ENCODE measurements at regions not wholly inside any gene's neighbourhood (a gene's known extent, or its start where the extent isn't known, plus 50 kb on each side); places are given as distances from the start of the nearest gene placed in this dataset.

DNA sequence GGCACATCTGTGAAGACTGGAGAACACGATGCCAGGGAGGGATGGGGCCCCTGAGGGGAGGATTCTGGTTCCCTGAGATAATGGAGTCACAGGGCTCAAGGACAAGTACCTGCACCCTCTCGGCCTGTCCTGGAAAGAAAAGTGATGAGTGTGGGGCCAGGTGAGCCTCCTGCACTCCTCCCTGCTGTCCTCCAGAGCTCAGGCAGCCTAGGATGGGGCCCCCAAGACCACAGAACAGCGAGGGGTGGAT, 101.3 kb upstream of the TNRC6C start:
- Histone ChIP-seq H3K27ac (ENCODE audit: low read length) (no peak overlapping the region), H3K36me3 (ENCODE audit: control insufficient read depth in 2 of 2, extremely low read depth in 1 of 2, insufficient read depth in 1 of 2, low read length in 1 of 2) (no peaks in the 10 kb centered on the region), H3K4me3 (ENCODE audit: control insufficient read depth in 1 of 2, extremely low read depth in 1 of 2, low read length in 1 of 2) (no peak overlapping the region), H3K27me3 (replicated peaks in 1 of 2; ENCODE audit: control insufficient read depth in 2 of 2, extremely low read depth in 1 of 2, insufficient read depth in 2 of 2, low read length in 1 of 2) (peaks cover 0 to 8% of the 10 kb centered on the region in 2 experiments), H3K4me1 (ENCODE audit: control insufficient read depth in 1 of 2, extremely low read depth in 1 of 2, insufficient read depth in 2 of 2, low read length in 2 of 2) (peaks cover 0 to 25% of the 10 kb centered on the region in 2 experiments), H3K9me3 (no peaks in the 10 kb centered on the region)
- ATAC-seq (replicated peaks in 1 of 4) (peak in 1 of 4 experiments; percentile 14), DNase-seq (no peak)
- Mint-ChIP-seq H3K9me3 (peaks cover 0 to 15% (median 0%) of the 10 kb centered on the region in 3 donors), H3K27me3 (no peaks in the 10 kb centered on the region), H3K36me3 (no peaks in the 10 kb centered on the region), H3K27ac (peak overlapping the region in 1 of 2 donors; percentile 62), H3K4me3 (no peak overlapping the region), H3K4me1 (peaks cover 27 to 36% (median 34%) of the 10 kb centered on the region in 3 donors)
- ChIA-PET POLR2A (interaction anchor here in 1 of 2 donors (0.6 kb wide), 1 partner anchor 13 kb away, joined by 8 read pairs; no protein-coding TSS in a partner anchor), CTCF (no interaction called here)
- WGBS (ENCODE audit: insufficient coverage): 60% methylated on average over 1 of the region's 3 CpGs

DNA sequence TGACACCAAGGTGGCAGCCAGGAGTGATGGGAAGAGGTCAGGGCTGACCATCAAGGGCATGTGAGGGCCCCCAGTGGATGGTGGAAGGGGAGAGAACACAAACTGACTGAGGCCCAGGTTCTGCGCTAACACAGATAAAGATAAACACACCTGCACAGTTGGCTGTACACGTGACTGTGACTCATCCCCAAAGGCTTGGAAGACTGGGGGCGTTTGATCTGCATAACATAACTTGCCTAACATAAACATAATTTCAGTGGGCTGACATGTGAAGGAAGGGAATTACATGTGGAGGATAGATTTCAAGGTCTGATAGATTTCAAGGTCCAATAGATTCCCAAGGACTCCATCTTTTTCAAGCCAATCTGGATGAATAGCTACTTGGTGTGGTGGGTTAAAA, 100.9 kb upstream of the TNRC6C start:
- no peak overlapping the region for H3K27ac ChIP-seq (ENCODE audit: low read length)
- no CpG with 5 or more reads among the region's 3 CpGs for WGBS (ENCODE audit: insufficient coverage)
- no peak overlapping the region for H3K4me3 Mint-ChIP-seq
- H3K4me3 ChIP-seq (ENCODE audit: control insufficient read depth in 1 of 2, extremely low read depth in 1 of 2, low read length in 1 of 2): no peak overlapping the region
- no peaks in the 10 kb centered on the region for H3K36me3 Mint-ChIP-seq
- H3K9me3 ChIP-seq: no peaks in the 10 kb centered on the region
- ChIA-PET POLR2A (interaction anchor here in 1 of 2 donors (0.6 kb wide), 1 partner anchor 14 kb away, joined by 8 read pairs; no protein-coding TSS in a partner anchor), CTCF (no interaction called here)
- peaks cover 0 to 8% of the 10 kb centered on the region in 2 experiments for H3K27me3 ChIP-seq (replicated peaks in 1 of 2; ENCODE audit: control insufficient read depth in 2 of 2, extremely low read depth in 1 of 2, insufficient read depth in 2 of 2, low read length in 1 of 2)
- peaks cover 27 to 37% (median 36%) of the 10 kb centered on the region in 3 donors for H3K4me1 Mint-ChIP-seq
- H3K27ac Mint-ChIP-seq: peak overlapping the region in 1 of 2 donors; percentile 62
- no peaks in the 10 kb centered on the region for H3K27me3 Mint-ChIP-seq
- DNase-seq: peak in 1 of 35 experiments; percentile 44
- ATAC-seq (replicated peaks in 1 of 4): peak in 3 of 4 experiments; percentile 72 to 82 (median 77)
- peaks cover 0 to 25% of the 10 kb centered on the region in 2 experiments for H3K4me1 ChIP-seq (ENCODE audit: control insufficient read depth in 1 of 2, extremely low read depth in 1 of 2, insufficient read depth in 2 of 2, low read length in 2 of 2)
- H3K36me3 ChIP-seq (ENCODE audit: control insufficient read depth in 2 of 2, extremely low read depth in 1 of 2, insufficient read depth in 1 of 2, low read length in 1 of 2): no peaks in the 10 kb centered on the region
- H3K9me3 Mint-ChIP-seq: peaks cover 0 to 15% (median 0%) of the 10 kb centered on the region in 3 donors

DNA sequence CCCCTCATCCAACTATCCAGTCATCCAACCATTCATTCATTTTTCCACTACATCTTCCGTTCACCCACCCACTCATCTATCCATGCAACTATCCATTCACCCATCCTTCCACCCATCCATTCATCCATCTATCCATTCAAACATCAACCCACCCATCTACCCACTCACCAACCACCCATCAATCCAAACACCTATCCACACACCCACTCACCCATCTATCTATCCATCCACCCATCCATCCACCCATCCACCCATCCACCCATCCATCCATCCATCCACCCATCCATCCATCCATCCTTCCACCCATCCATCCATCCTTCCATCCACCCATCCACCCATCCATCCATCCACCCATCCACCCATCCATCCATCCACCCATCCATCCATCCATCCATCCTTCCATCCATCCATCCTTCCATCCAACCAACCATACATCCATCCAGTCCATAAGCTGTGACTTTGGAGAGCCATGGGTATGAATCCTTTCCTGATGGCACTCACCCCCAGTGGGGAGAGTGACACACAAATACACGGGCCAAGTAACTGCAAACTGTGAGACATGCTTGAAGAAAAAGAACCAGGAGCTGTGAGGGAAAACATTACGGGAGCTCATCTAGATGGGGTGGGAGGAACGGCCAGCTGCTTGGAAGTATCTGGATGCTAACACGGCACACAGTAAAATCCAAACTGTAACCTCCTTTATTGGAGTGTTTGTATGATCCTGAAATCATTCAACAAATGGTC, 100.0 kb upstream of the TNRC6C start:
- Mint-ChIP-seq H3K27ac (no peak overlapping the region), H3K27me3 (no peaks in the 10 kb centered on the region), H3K36me3 (no peaks in the 10 kb centered on the region), H3K4me3 (no peak overlapping the region), H3K4me1 (peaks cover 30 to 41% (median 39%) of the 10 kb centered on the region in 3 donors), H3K9me3 (peaks cover 0 to 15% (median 0%) of the 10 kb centered on the region in 3 donors)
- DNase-seq: no peak
- ChIA-PET POLR2A (no interaction called here), CTCF (interaction anchor here in 1 of 2 donors (0.7 kb wide), 1 partner anchor 59 kb away, joined by 4 read pairs; no protein-coding TSS in a partner anchor)
- Histone ChIP-seq H3K36me3 (ENCODE audit: control insufficient read depth in 2 of 2, extremely low read depth in 1 of 2, insufficient read depth in 1 of 2, low read length in 1 of 2) (no peaks in the 10 kb centered on the region), H3K27me3 (replicated peaks in 1 of 2; ENCODE audit: control insufficient read depth in 2 of 2, extremely low read depth in 1 of 2, insufficient read depth in 2 of 2, low read length in 1 of 2) (peaks cover 0 to 2% of the 10 kb centered on the region in 2 experiments), H3K9me3 (no peaks in the 10 kb centered on the region), H3K27ac (ENCODE audit: low read length) (no peak overlapping the region), H3K4me3 (ENCODE audit: control insufficient read depth in 1 of 2, extremely low read depth in 1 of 2, low read length in 1 of 2) (no peak overlapping the region), H3K4me1 (ENCODE audit: control insufficient read depth in 1 of 2, extremely low read depth in 1 of 2, insufficient read depth in 2 of 2, low read length in 2 of 2) (peaks cover 0 to 29% of the 10 kb centered on the region in 2 experiments)
- ATAC-seq (replicated peaks in 1 of 4): no peak
- 100% methylated on average over 1 of the region's 5 CpGs for WGBS (ENCODE audit: insufficient coverage)

DNA sequence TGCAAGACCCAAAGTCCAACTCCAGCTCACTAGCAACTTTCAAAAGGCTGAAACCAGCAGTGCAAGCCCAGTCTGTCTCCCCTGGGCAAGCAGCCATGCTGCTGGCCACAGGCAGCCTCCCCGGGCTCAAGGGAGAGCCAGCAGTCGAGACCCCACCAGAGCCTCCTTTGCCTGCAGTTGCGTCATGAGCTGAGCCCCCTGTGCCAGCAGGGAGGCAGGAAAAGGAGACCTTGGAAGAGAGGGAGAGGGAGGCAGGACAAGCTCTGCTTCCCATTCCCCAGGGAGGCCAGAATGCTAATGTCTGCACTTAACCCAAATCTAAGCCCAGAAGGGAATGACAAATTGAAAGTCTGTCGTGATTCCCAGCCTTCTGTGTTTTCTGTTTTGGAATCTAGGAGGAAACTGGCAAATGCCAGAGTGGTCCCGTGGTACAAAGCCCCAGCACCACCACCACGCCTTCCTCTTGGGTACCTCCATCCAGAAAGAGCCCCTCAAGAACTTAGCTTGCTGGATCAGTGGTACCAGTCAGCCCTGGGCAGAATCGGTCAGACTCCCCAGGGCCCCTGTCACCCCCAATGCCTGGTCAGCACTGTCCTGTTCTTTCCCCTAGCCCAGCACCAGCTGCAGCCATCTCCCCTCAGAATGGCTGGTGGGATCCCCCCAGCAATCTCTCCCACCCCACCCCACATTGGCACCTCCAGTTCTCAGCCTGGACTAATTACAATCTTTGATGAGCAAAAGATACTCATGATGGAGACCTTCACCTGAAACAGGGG, 99.3 kb upstream of the TNRC6C start:
- Histone ChIP-seq H3K27me3 (replicated peaks in 1 of 2; ENCODE audit: control insufficient read depth in 2 of 2, extremely low read depth in 1 of 2, insufficient read depth in 2 of 2, low read length in 1 of 2) (no peaks in the 10 kb centered on the region), H3K4me1 (ENCODE audit: control insufficient read depth in 1 of 2, extremely low read depth in 1 of 2, insufficient read depth in 2 of 2, low read length in 2 of 2) (peaks cover 2 to 34% of the 10 kb centered on the region in 2 experiments), H3K27ac (ENCODE audit: low read length) (no peak overlapping the region), H3K36me3 (ENCODE audit: control insufficient read depth in 2 of 2, extremely low read depth in 1 of 2, insufficient read depth in 1 of 2, low read length in 1 of 2) (no peaks in the 10 kb centered on the region), H3K9me3 (no peaks in the 10 kb centered on the region), H3K4me3 (ENCODE audit: control insufficient read depth in 1 of 2, extremely low read depth in 1 of 2, low read length in 1 of 2) (no peak overlapping the region)
- no peak for DNase-seq
- Mint-ChIP-seq H3K4me1 (peaks cover 35 to 46% (median 42%) of the 10 kb centered on the region in 3 donors), H3K4me3 (no peak overlapping the region), H3K27ac (no peak overlapping the region), H3K36me3 (no peaks in the 10 kb centered on the region), H3K27me3 (no peaks in the 10 kb centered on the region), H3K9me3 (peaks cover 0 to 15% (median 0%) of the 10 kb centered on the region in 3 donors)
- ChIA-PET CTCF (interaction anchor here in 1 of 2 donors (0.7 kb wide), 1 partner anchor 58 kb away, joined by 4 read pairs; no protein-coding TSS in a partner anchor), POLR2A (no interaction called here)
- 83% methylated on average over 4 of the region's 7 CpGs for WGBS (ENCODE audit: insufficient coverage)
- ATAC-seq (replicated peaks in 1 of 4): no peak

DNA sequence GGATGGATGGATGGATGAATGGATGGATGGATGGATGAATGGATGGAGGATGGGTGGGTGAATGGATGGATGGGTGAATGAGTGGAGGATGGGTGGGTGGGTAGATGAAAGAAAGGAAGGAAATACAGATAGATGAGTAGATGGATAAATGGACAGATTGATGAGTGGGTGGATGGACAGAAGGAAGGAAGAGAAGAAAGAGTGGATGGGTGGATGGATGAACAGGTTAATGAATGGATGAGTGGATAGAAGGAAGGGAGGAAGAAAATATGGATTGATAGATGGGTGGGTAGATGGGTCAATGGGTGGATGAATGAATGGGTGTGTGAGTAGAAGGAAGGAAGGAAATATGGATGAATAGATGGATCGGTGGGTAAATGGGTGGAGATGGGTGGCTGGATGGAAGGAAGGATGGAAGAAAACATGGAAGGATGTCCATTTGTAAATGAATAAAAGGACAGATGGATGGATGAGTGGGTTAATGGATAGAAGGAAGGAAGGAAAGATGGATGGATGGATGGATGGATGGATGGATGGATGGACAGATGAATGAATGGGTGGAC, 97.3 kb upstream of the TNRC6C start:
- H3K27ac Mint-ChIP-seq: no peak overlapping the region
- WGBS (ENCODE audit: insufficient coverage): 100% methylated on average over 1 of the region's 1 CpG
- CTCF ChIA-PET: no interaction called here

DNA sequence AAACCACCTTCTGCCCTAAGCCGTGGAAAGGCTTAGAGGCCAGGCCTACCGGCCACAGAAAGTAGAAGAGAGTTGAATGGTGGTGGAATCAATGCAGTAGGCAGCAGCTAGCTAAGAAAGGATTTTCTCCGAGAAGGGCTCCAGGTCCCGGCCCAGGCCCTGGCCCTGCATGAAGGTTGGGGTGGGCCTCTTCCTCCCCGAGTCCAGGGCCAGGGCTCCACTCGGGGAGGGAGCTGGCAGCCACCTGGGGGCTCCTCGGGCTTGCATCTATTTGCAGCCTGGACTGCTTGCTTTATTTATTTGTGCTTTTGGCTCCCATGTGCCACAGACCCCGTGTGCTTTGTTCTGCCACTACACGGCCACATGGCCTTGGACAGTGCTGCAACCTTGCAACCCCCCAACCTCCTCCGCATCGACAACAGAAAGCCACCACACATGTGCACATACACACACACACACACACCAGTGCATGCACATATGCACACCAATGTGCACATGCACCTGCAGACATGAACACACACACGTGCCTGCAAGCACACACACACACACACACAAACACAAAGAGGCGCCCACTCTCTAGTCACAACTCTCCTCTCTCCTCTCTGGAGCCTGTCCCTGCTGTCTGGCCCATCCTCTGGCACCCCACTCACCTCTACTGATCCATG, 96.4 kb upstream of the TNRC6C start:
- Histone ChIP-seq H3K27me3 (replicated peaks in 1 of 2; ENCODE audit: control insufficient read depth in 2 of 2, extremely low read depth in 1 of 2, insufficient read depth in 2 of 2, low read length in 1 of 2) (no peaks in the 10 kb centered on the region), H3K27ac (ENCODE audit: low read length) (no peak overlapping the region), H3K9me3 (no peaks in the 10 kb centered on the region), H3K4me3 (ENCODE audit: control insufficient read depth in 1 of 2, extremely low read depth in 1 of 2, low read length in 1 of 2) (no peak overlapping the region), H3K36me3 (ENCODE audit: control insufficient read depth in 2 of 2, extremely low read depth in 1 of 2, insufficient read depth in 1 of 2, low read length in 1 of 2) (no peaks in the 10 kb centered on the region), H3K4me1 (ENCODE audit: control insufficient read depth in 1 of 2, extremely low read depth in 1 of 2, insufficient read depth in 2 of 2, low read length in 2 of 2) (peaks cover 6 to 28% of the 10 kb centered on the region in 2 experiments)
- CTCF ChIA-PET: no interaction called here
- H3K9me3 Mint-ChIP-seq: peaks cover 0 to 15% (median 0%) of the 10 kb centered on the region in 3 donors
- no peak overlapping the region for H3K4me3 Mint-ChIP-seq
- POLR2A ChIA-PET: no interaction called here
- peaks cover 26 to 37% (median 30%) of the 10 kb centered on the region in 3 donors for H3K4me1 Mint-ChIP-seq
- WGBS (ENCODE audit: insufficient coverage): 96% methylated on average over 10 of the region's 13 CpGs
- no peaks in the 10 kb centered on the region for H3K36me3 Mint-ChIP-seq
- no peak overlapping the region for H3K27ac Mint-ChIP-seq
- no peaks in the 10 kb centered on the region for H3K27me3 Mint-ChIP-seq
- no peak for DNase-seq
- ATAC-seq (replicated peaks in 1 of 4): no peak

More for the DNA sequence above, 97.3 kb upstream of the TNRC6C start:
- H3K36me3 ChIP-seq (ENCODE audit: control insufficient read depth in 2 of 2, extremely low read depth in 1 of 2, insufficient read depth in 1 of 2, low read length in 1 of 2): no peaks in the 10 kb centered on the region
- Mint-ChIP-seq H3K4me1 (peaks cover 34 to 43% (median 36%) of the 10 kb centered on the region in 3 donors), H3K27me3 (no peaks in the 10 kb centered on the region), H3K9me3 (peaks cover 0 to 15% (median 0%) of the 10 kb centered on the region in 3 donors), H3K4me3 (no peak overlapping the region), H3K36me3 (no peaks in the 10 kb centered on the region)
- H3K4me1 ChIP-seq (ENCODE audit: control insufficient read depth in 1 of 2, extremely low read depth in 1 of 2, insufficient read depth in 2 of 2, low read length in 2 of 2): peaks cover 6 to 37% of the 10 kb centered on the region in 2 experiments
- H3K9me3 ChIP-seq: no peaks in the 10 kb centered on the region
- POLR2A ChIA-PET: no interaction called here
- H3K27ac ChIP-seq (ENCODE audit: low read length): no peak overlapping the region
- ATAC-seq (replicated peaks in 1 of 4) (no peak), DNase-seq (no peak)
- H3K27me3 ChIP-seq (replicated peaks in 1 of 2; ENCODE audit: control insufficient read depth in 2 of 2, extremely low read depth in 1 of 2, insufficient read depth in 2 of 2, low read length in 1 of 2): no peaks in the 10 kb centered on the region
- no peak overlapping the region for H3K4me3 ChIP-seq (ENCODE audit: control insufficient read depth in 1 of 2, extremely low read depth in 1 of 2, low read length in 1 of 2)
